HG03045 (cell line): ENCODE measurements at regions not wholly inside any gene's neighbourhood (a gene's known extent, or its start where the extent isn't known, plus 50 kb on each side); places are given as distances from the start of the nearest gene placed in this dataset.

Experiments
- ATAC-seq: cut with Tn5 transposase; IDR thresholded peaks from one replicate; pipeline ENCODE4 v1.9.1; 2021; ENCODE audit warnings: mild to moderate bottlenecking, moderate library complexity; ENCODE audit not compliant: unreplicated experiment

GRCh38 chr10:4070184-4070583, 285.2 kb upstream of the KLF6 start:
- ATAC-seq = no peak

- ATAC-seq = no peak
Observed at GRCh38 chr10:4069491-4069890, 284.5 kb upstream of the KLF6 start.

GRCh38 chr10:4068629-4069028, 283.6 kb upstream of the KLF6 start:
- no peak for ATAC-seq

- no peak for ATAC-seq
Observed at GRCh38 chr10:4067931-4068561, 283.0 kb upstream of the KLF6 start.

- ATAC-seq = peak; percentile 53
Observed at GRCh38 chr10:4067531-4067930, 282.5 kb upstream of the KLF6 start.

- ATAC-seq = no peak
Observed at GRCh38 chr10:4066581-4067390, 281.8 kb upstream of the KLF6 start.

GRCh38 chr10:4064489-4064888, 279.5 kb upstream of the KLF6 start:
- no peak for ATAC-seq

- ATAC-seq = no peak
Observed at GRCh38 chr10:4063717-4064116, 278.7 kb upstream of the KLF6 start.

GRCh38 chr10:4062751-4063150, 277.7 kb upstream of the KLF6 start:
- no peak for ATAC-seq

- ATAC-seq = no peak
Observed at GRCh38 chr10:4062072-4062471, 277.1 kb upstream of the KLF6 start.

GRCh38 chr10:4061441-4061951, 276.5 kb upstream of the KLF6 start:
- ATAC-seq = no peak

GRCh38 chr10:4059471-4060138, 274.6 kb upstream of the KLF6 start:
- ATAC-seq = no peak

- no peak for ATAC-seq
Observed at GRCh38 chr10:4058514-4059029, 273.6 kb upstream of the KLF6 start.

- no peak for ATAC-seq
Observed at GRCh38 chr10:4057725-4058513, 272.9 kb upstream of the KLF6 start.

GRCh38 chr10:4057021-4057420, 272.0 kb upstream of the KLF6 start:
- no peak for ATAC-seq

- no peak for ATAC-seq
Observed at GRCh38 chr10:4054656-4055435, 269.8 kb upstream of the KLF6 start.

- no peak for ATAC-seq
Observed at GRCh38 chr10:4053940-4054339, 268.9 kb upstream of the KLF6 start.

GRCh38 chr10:4051641-4052151, 266.7 kb upstream of the KLF6 start:
- ATAC-seq = no peak

- ATAC-seq = no peak
Observed at GRCh38 chr10:4051011-4051640, 266.1 kb upstream of the KLF6 start.
